NCI-H2171 (cell line): ENCODE measurements at regions not wholly inside any gene's neighbourhood (a gene's known extent, or its start where the extent isn't known, plus 50 kb on each side); places are given as distances from the start of the nearest gene placed in this dataset.

Experiments
- DNase-seq: peaks from one replicate; lab custom pipeline; 2025; lab: John Stamatoyannopoulos, UW

DNA sequence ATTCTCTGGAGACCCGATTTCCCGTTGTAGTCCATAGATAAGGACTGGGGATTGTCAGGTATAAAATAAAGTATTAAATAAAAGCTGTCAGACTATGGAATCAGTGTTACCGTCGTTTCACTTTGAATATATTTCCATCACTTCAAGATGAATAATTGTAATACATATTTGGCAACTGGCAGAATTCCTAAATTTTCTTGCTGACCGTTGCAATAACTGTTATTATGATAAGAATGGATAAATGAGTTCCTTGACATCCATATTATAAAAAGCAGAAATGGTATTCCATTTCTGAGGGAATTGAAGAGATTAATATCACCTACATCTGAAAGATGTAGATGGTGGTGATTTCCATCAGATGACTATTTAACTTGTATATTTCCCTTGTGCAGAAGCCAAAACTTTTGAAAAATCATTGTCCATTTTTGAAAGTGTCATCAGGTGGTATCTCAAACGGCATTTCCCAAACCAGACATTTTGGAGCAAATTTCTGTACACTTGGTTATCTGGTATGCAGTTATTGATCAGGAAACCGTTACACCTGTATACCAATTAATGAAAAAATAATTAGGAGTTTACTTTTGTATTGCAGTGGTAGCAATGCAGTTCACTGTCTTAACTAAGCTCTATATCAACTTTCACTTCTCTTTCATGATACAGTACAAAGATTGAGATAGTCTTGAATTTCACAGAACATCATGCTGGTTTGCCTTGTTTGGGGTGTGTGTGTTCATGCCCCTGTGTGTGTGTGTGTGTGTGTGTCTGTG lies 878.5 kb downstream of the PCDH18 start:
- no peak for DNase-seq

DNA sequence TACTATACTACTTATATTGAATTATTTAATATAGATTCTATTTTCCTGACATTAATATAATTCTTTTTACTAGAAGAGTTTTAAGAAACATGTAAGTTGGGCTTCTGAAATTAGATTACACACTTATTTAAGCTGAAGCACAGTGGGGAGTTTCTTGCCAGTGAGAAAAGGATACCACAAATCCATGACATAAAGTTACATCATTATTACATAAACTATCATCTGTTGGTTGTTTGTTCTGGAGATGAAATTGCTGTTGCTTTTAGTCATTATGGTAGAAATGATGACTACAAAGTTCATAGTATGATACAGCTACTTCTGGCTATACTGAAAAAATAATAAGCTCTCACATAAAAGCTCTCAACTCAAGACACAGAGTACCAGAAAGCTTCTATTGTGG lies 880.4 kb downstream of the PCDH18 start:
- DNase-seq = no peak

DNA sequence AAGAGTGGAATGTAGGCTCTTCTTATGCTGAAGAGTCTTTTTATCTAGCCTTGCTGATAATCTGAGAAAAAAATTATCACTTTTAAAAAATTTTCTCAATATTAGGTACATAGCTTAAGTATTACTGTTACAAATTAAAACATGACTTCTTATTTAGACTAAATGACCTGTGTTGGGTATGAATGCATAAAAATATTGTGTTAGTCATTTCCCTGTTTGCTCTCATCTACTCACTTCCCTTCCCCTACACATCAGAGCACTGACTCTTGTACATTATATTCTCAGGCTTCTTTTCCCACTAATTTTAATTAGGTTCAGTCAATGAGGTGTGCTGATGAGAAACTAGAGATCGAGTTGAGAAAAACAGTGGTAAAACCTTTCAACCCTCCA lies 881.0 kb downstream of the PCDH18 start:
- no peak for DNase-seq

DNA sequence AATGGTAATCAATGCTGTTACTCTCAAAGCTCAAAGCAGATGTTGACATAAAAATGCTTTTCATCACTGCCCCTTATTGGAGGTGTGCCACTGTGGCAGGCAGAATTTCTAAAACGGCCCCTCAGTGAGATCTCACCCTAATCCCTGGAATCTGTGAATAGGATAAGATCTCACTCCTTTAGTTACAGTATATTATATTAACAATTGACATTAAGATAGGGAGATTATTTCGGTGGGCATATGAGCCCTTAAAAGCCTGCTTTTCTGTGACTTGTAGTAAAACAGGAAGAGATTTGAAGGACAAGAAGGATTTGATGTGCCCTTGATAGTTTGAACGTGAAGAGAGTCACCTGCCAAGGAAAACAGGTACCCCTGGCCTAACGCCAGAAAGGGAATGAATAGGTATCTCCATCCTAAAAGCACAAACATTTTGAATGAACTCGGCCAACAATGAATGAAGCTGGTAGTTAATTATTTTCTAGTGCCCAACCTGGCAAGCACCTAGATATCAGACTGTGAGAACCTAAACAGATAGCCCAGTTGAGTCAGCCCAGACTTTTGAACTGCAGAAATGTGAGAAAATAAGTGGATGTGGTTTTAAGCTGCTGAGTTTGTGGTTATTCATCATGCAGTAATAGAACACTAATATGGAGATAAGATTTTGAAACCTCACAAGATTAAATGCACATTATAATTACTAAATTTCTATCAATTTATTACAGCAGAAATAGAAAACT lies 881.6 kb downstream of the PCDH18 start:
- peak; percentile 0 for DNase-seq

DNA sequence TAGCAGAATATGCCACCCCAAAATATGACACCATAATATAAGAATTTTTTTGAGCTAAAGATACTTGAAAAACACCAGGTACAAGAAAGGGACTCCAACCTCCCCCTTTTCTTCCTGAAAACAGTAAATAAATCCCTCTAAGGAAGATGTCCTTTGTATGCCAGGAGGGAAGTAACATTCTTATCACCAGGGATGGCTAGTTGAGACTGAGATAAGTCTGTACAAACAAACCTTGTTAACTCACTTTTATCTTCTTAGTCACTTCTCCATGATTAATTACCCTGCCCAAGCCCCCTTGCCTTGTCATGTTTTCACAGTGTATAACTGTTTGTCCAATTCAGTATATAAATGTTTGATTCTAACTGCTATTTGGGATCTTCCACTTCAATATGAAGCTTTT lies 888.0 kb downstream of the PCDH18 start:
- DNase-seq = no peak

DNA sequence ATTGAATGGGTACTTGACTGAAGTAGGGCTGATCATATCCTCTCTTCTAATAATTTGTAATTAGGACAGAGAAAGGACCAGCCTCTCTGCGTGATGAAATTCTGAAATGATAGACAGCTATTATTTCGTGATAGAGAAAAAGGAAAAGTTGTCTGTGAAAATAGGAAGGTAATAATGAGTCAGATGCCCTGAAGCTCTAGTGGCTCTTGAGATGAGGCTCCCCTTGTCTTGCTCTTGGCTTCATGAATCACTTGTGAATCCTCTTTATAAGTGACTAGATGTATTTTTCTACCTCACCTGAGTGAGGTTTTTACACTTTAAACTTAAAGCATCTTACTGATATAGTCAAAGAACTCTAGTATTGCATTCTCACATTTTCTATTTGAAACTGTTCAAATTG lies 888.9 kb downstream of the PCDH18 start:
- DNase-seq = no peak

DNA sequence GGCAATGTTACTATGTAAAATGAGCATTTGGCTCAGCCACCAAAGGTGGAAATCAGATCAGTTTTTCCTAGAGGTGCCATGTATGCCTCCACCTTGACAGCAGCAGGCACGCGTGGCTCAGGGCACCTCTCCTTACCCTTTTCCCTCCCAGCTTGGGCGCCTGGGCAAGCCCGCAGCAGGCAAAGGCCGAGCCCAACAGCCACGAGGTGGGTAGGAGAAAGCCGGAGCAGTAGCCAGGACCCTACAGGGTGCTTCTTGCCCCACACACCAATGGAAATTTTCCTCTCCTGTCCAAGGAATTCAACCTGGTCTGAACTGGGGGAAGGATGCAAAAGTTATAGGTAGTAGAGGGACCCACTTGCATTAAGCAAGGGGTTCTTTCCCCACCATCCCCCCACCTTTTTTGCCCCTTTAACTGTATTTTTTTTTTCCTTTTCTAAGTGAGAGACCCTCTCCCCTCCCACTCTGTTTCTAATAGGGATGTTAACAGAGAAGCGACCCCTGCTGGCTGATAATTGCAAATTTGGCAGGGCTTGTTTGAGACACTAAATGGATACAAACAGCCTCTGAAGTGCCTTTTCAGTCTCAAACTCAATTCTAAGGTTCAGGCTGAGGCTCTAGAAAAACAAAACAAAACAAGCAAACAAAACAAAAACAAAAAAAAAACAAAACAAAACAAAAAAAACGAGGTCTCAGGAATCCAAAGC lies 895.1 kb downstream of the PCDH18 start:
- DNase-seq = no peak

DNA sequence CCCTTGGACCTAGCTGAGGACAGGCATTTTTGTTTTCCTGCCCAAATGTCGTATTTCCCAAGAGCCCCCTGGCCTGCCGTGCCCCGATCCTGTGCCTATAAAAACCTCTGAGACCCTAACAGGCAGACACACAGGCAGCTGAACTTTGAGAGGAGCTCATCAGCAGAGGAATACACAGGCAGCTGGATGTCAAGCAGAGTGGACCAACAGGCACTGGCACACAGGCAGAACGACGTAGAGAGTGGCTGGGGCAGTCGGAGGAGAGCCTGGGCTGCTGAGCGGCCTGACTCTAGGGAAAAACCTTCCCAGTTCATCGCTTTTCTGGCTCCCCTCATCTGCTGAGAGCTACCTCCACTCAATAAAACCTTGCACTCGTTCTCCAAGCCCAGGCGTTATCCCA lies 896.1 kb downstream of the PCDH18 start:
- DNase-seq = no peak

DNA sequence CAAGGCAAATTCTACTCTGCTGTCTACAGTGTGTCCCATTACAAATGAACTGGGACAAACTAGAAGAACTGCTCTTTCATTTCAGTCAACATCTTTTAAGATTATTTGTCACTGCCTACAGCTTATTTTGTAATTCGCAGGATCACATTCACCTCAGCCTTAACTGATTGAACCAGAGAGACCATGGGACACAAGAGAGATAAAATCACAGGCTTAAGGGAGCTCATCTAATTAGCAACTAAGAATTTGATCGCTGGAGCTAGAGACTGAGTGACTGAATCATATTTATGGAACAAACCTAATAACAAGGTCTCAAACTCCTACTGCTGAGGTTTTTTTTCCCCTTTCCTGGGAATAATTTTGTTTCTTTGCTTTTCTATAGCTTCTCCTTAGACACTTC lies 898.2 kb downstream of the PCDH18 start:
- DNase-seq = no peak

DNA sequence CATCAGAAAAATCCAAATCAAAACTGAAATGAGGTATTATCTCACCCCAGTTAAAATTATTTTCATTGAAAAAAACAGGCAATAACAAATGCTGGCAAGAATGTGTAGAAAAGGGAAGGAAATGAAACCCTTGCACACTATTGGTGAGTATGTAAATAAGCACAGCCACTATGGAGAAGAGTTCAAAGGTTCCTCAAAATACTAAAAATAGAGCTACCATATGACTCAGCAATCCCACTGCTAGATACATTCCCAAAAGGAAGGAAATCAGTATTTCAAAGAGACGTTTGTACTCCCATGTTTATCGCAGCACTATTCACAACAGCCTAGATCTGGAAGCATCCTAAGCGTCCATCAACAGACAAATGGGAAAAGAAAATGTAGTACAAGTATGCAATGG lies 932.4 kb downstream of the PCDH18 start:
- no peak for DNase-seq

DNA sequence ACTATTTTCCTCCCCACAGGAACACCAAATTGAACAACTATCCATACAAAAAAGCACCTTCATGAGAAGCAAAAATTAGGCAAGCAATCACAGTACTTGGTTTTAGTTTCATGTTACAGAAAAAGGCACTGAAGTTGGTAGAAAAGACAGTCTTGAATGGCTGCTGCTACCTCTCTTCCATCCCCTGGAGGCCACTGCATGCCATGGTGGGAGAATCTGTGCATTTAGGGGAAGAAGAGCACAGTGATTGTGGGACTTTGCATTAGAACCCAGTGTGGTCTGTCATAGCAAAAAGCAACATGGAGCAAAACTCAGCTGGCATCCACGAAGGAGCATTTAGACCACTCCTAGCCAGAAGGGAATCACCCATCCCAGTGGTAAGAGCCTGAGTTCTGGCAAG lies 941.9 kb downstream of the PCDH18 start:
- no peak for DNase-seq

DNA sequence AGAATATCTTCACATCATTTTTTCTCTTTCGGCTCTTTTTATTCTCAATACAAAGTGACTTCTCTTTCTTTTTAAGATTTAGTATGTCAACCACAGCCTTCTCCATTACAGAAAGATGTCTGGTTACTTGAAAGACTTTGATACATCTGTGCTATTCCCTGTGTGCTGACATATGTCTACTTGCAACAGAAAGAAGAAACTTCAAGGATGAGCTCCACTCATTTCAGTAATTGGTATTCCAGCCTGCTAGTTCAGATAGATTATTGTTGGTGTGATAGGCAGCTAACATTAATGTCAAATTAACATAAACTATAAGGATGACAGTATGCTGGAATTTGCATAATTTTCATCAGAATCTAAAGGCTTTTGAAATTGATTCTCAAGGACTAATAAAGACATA lies 948.7 kb downstream of the PCDH18 start:
- no peak for DNase-seq

DNA sequence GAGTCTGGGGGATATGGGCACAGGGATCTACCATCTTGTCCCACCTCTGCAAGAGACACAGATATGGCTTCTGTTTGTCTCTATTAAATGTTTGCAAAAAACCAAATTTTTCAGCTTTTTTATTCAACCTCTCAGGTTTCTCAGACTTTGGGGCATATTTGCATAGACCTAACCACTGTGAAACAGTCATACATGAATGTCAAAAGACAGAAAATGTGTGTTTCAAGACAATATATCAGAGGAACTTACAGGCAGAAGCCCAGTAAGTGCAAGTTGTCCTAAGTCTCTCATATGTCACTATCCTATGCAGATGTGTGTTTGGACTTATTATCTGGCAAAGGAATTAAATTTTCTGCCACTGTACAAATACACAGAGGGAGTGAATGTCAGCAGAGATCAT lies 951.2 kb downstream of the PCDH18 start:
- no peak for DNase-seq

DNA sequence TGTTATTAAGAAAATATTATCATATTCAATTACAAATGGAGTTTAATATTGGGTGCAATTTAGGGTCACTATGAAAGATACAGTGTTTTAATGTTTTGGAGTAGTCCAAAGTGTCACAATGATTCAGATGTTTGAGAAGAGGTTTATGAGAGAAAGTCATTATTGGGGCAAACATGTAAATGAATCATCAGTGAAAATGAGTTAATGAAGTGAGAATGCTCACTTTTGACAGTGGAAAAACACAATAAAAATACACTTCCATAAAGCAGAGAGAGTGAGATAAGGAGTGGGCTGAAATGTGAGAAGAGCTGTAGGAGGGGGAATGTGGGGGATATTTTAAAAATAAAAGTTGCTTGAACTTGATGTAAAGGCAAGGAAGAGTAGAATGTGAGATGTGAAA lies 957.1 kb downstream of the PCDH18 start:
- no peak for DNase-seq

DNA sequence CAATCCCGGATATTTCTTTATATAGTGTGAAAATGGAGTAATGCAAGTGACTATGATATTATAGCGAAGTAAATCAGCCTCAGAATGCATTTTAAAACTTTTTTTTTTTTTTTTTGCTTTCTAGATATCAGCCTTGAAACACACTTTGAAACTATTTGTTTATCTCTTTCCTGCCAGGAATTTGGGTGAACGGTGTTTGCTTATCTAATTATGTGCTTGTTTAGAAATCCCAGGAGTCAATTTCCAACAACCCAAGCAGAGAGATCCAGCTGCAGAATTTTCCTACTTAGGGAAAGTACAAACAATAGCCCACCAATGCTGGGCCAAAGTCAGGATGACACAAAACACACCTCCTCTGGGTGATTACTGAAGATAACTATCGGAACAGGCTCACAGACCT lies 958.8 kb downstream of the PCDH18 start:
- no peak for DNase-seq

DNA sequence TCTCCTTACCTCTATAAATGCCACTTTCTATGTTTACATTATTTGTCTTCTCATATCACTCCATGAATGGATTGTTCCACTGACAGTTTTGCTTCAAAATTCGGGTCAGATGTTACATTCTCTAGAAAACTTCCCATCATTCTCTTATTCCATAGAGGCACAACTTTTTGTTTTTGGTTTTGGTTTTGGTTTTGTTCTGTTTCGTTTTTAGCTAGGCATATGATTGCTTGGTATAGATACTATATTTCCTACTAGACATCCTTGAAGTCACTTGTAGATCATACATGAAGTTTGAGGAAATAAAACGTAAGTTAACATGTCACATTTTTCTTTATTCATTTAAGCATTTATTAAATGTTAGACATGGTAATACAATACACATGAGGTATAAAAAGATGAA lies 961.0 kb downstream of the PCDH18 start:
- DNase-seq = no peak

DNA sequence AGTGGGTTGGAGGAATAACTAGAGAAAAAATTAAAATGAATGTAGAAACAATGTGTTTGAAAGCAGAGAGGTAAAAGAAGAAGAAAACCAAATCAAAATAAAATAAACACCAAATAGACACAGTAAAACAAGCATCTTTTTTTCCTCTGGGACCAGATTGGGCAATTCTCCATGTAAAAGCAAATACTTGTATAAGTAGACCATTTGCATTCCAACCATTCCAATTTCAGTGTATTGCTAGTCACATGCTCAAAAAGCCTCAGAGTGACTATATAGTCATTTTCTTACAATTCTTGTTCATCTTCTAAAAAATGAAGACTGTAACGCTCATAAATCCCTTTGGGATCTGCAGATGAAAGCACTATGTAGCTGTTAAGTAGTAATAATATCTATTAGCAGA lies 969.5 kb downstream of the PCDH18 start:
- no peak for DNase-seq

DNA sequence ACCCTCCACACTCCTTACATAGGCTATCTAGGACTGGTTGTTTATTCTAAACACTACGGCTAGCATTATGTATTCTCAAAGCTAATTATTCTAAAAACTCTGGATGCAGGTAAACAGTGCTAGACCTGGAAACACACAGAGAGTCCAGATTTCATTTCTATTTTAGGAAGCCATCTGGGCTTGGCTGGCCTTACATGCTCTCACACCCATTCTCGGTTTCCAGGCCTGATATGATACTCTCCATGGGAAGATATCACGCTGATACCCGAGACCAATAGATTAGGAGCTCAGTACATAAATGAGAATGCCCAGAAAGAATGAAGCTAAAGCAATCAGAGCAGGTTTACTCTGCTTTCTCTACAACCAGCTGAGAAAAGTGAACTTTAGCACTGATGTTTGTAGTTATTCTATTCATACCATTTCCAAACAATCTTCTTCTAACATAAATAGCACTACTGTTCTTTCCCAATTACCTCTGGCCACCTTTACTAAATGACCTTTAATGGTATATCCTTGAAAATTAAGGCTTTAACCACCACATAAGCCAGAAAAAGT lies 973.3 kb downstream of the PCDH18 start:
- DNase-seq = no peak

DNA sequence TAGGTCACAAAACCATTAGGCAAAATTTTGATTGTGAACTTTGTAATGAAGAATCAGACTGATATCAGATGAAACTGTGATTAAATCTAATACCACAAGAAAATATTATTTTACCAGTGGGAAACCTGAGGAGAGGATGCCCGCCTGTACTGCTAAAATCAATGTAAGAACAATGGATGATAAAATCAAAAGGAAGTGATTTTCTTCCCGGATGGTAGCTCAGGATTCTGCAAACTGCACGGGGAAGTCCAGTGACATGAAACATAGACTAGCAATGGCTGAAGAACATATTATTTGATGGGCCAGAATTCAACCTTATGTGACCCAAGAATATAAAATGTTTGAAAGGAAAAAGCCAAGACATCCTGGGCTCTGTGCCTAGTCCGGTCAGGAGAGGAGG lies 974.9 kb downstream of the PCDH18 start:
- DNase-seq = no peak

DNA sequence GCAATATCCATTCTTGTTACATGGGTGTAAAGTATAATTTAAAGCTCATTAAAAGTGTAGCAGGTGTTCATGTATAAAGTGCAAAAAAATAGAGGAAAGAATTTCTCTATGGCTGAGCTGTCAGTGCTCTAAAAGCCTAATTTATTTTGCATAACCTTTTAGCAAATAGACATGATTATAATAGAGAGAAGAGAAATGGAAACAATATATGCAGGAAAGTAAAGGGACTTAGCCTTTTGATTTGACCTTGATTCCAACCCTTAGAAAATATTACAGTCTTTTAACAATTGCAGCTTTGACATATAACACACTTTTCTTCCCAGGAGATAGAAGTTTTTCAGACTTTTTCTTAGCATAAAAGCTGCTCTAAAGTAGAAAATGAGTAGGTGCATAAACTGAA lies 978.3 kb downstream of the PCDH18 start:
- no peak for DNase-seq

DNA sequence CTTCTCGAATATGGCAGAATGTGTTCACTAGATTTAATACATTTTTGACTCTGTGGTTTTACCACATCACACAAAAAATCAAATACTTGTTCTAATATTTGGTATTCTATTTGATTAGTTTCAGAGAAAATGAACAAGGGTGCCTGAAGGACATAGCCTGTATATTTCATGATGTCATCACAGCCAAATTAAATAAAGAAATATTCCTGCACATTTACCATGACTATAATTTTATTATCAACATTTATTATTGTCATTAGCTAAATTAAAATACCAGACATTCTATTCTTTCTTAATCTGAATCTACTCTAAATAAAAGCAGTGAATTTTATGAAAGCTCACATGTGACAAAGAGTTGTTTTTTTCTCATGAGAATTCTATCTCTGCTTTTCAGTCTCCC lies 980.5 kb downstream of the PCDH18 start:
- DNase-seq = no peak

DNA sequence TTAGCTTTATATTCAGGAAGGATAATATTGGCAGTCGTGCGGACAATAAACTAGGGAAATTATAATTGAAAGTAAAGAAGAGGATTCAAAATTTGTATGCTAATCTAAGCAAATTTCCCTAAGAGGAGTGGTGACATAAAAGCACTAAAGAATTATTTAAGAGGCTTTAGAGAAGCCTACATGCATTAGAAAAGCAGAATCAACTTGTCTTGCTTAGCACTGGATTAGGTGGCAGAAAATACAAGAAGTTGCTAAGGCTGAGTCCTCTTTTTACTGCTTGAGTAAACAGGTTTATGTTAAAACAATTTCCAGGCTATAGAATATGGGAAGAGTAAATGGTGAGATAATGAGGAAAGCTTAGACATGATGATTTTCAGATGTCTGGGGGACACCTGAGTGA lies 991.5 kb downstream of the PCDH18 start:
- no peak for DNase-seq

DNA sequence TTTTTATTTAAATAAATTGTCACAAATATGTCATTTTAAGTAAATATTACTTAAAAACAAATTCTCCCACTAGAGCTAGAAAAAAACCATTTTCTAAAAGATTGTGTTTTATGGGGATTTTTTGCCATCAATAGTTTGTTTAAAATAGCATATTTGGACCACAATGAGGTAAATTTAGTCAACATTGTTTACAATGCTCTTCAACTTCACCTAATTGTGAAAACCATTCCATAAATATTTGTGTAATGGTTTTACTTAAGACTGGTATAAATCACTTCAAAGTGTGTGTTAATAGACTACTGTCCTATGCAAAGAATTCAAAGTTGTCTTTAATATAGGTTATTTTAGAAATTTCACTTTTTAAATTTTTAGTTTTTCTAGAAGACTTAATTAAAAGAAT lies 1004.2 kb downstream of the PCDH18 start:
- DNase-seq = no peak
